Activated CD8-positive, alpha-beta T cell treated with anti-CD3 and anti-CD28 coated beads for 36 hours (primary cell): ENCODE measurements at regions not wholly inside any gene's neighbourhood (a gene's known extent, or its start where the extent isn't known, plus 50 kb on each side); places are given as distances from the start of the nearest gene placed in this dataset.
"Not testable (repeated sequence)": the region's sequence is repeated elsewhere in the genome, so short reads cannot be mapped to it uniquely, and the experiment has no call there.

Source experiments
- ATAC-seq: fragments of 200-7000 bp; cut with Tn5 transposase; one replicate; pipeline ENCODE4 v1.10.0; 2021; ENCODE audit warnings: mild to moderate bottlenecking, moderate library complexity
- CTCF ChIA-PET: fragments of 350-600 bp; sonication (Branson Sonifier 250); formaldehyde crosslinking; loops from one replicate; lab custom pipeline; 2021; ENCODE audit warnings: antibody characterized with exemption; lab: Charles Lee
- POLR2A ChIA-PET: fragments of 350-600 bp; sonication (Branson Sonifier 250); formaldehyde crosslinking; loops from one replicate; lab custom pipeline; 2021; ENCODE audit warnings: antibody characterized with exemption; lab: Charles Lee
- DNase-seq: peaks from one replicate; pipeline ENCODE4 v3.0.0-alpha.2; 2020
- H3K27ac Mint-ChIP-seq: one replicate; pipeline ENCODE4 v1.8.0; 2021; ENCODE audit warnings: mild to moderate bottlenecking, mixed read lengths
- H3K27me3 Mint-ChIP-seq: one replicate; pipeline ENCODE4 v1.8.0; 2021; ENCODE audit warnings: mixed read lengths
- H3K36me3 Mint-ChIP-seq: one replicate; pipeline ENCODE4 v1.8.0; 2021; ENCODE audit warnings: low read depth, mixed read lengths
- H3K4me1 Mint-ChIP-seq: one replicate; pipeline ENCODE4 v1.8.0; 2021; ENCODE audit warnings: low read depth, mixed read lengths
- H3K4me3 Mint-ChIP-seq: one replicate; pipeline ENCODE4 v1.8.0; 2021; ENCODE audit warnings: mild to moderate bottlenecking, moderate library complexity, mixed read lengths
- H3K9me3 Mint-ChIP-seq: one replicate; pipeline ENCODE4 v1.8.0; 2021; ENCODE audit warnings: mixed read lengths
- intact Hi-C: fragments of 100-400 bp; cut with micrococcal nuclease; formaldehyde crosslinking; loops from one replicate; pipeline ENCODE4 v1.10.0; 2022
- TF ChIP-seq, protein P1 (sequence below): fragments of 200-600 bp; IDR thresholded peaks from one replicate; pipeline ENCODE4 v1.8.0; 2022; ENCODE audit warnings: antibody characterized with exemption, mild to moderate bottlenecking

DNA sequence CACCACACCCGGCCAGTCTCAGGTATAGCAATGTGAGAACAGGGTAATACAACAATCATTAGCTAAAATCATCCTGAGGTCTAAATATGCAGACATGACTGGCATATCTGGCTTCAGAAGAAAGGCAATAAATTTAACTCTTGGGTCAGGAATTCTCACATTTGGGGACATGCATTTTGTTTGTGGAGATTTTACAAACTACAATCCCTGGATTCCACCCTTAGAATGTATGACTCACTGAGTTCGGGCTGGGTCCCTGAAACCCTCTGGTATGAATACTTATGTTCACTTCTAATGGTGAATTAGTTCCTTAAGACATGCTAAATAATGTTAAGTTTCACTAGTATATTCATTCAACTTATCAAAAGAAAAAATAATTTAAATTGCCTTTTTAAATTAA, 98.9 kb upstream of the HMGA2 start:
- intact Hi-C loops = no loop called here
- CTCF ChIA-PET = no interaction called here
- POLR2A ChIA-PET = no interaction called here

DNA sequence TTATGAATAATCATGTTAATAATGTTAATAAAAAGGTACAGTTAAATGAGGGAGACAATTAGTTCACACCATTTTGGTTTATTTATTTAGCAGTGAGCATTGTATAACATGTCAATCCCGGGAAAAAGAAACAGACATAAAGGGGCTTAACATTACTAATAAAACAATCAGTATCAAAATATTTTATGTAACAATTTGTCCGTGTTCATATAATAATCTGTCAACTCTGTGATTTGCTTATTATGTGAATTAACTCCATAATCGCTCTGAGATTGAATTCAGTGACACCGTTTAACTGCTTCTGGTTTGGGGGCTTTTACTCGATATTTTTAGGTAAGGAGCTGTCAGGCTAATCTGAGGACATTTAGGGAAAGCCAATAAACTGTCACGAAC, 95.8 kb upstream of the HMGA2 start:
- no peaks in the 10 kb centered on the region for H3K9me3 Mint-ChIP-seq
- H3K27ac Mint-ChIP-seq = no peak overlapping the region
- intact Hi-C loops = no loop called here
- peaks cover 50% of the 10 kb centered on the region for H3K27me3 Mint-ChIP-seq
- POLR2A ChIA-PET = interaction anchor here (0.7 kb wide), 1 partner anchor 602 kb away, joined by 3 read pairs; no protein-coding TSS in a partner anchor
- CTCF ChIA-PET = interaction anchor here (0.7 kb wide), 1 partner anchor 12 kb away, joined by 3 read pairs; no protein-coding TSS in a partner anchor
- H3K4me1 Mint-ChIP-seq = no peaks in the 10 kb centered on the region
- no peak overlapping the region for H3K4me3 Mint-ChIP-seq
- DNase-seq (no peak), ATAC-seq (no peak)
- TF ChIP-seq, protein P1, sequence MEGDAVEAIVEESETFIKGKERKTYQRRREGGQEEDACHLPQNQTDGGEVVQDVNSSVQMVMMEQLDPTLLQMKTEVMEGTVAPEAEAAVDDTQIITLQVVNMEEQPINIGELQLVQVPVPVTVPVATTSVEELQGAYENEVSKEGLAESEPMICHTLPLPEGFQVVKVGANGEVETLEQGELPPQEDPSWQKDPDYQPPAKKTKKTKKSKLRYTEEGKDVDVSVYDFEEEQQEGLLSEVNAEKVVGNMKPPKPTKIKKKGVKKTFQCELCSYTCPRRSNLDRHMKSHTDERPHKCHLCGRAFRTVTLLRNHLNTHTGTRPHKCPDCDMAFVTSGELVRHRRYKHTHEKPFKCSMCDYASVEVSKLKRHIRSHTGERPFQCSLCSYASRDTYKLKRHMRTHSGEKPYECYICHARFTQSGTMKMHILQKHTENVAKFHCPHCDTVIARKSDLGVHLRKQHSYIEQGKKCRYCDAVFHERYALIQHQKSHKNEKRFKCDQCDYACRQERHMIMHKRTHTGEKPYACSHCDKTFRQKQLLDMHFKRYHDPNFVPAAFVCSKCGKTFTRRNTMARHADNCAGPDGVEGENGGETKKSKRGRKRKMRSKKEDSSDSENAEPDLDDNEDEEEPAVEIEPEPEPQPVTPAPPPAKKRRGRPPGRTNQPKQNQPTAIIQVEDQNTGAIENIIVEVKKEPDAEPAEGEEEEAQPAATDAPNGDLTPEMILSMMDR = no peak
- no peaks in the 10 kb centered on the region for H3K36me3 Mint-ChIP-seq

More for the DNA sequence above, 98.9 kb upstream of the HMGA2 start:
- H3K4me3 Mint-ChIP-seq = no peak overlapping the region
- H3K27ac Mint-ChIP-seq = no peak overlapping the region
- no peak for ATAC-seq
- DNase-seq = no peak
- no peaks in the 10 kb centered on the region for H3K9me3 Mint-ChIP-seq
- TF ChIP-seq, protein P1 = no peak
- H3K36me3 Mint-ChIP-seq = no peaks in the 10 kb centered on the region
- no peaks in the 10 kb centered on the region for H3K4me1 Mint-ChIP-seq
- peaks cover 40% of the 10 kb centered on the region for H3K27me3 Mint-ChIP-seq

DNA sequence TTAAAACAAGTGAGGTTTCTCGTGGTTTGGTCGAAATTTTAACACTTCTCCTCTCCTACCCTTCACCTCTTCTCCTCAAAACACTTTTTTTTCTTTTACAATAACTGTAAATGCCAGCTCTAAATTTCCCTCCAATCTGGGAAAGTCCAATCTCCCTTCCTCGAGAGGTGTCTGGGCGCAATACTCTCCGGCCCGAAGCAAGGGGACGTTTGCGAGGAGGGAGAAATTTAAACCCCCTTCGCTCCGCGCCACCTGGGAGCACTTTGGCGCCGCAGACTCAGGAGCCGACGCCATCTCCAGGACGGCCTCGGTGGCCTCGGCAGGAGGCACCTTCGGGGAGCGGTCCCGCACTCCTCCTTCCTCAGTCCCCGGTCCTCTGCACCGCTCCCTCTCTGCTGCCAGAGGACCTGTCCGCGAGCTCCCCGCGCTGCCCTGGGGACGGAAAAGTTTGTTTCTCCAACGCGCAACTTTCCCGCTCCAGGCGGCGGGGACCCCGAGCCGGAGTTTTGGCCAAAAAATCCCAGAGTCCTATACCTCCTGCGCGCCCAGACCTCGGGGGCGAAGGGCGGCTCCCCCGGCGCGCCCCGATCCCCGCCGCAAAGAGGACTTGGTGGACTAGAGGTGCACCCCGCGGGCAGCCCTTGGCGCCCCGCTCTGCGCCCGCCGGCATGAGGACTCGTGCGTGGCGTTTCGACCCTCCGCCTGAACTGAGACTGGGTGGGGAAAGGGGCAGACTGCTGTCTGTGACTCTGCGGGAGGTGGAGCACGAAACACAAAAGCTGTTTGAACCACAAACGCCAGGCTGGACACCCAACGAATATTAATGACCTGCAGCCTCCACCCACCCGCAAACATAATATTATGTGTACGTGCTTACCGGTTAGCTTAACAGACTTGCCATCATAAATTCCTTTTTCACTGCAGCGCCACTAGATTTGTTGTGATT, 95.2 kb upstream of the HMGA2 start:
- Mint-ChIP-seq H3K36me3 (no peaks in the 10 kb centered on the region), H3K4me1 (no peaks in the 10 kb centered on the region), H3K4me3 (no peak overlapping the region), H3K27ac (no peak overlapping the region), H3K9me3 (no peaks in the 10 kb centered on the region), H3K27me3 (peaks cover 48% of the 10 kb centered on the region)
- POLR2A ChIA-PET = interaction anchor here (0.7 kb wide), 1 partner anchor 601 kb away, joined by 3 read pairs; no protein-coding TSS in a partner anchor
- no peak for DNase-seq
- TF ChIP-seq, protein P1 = no peak
- peak; percentile 30 for ATAC-seq
- intact Hi-C loops = no loop called here
- CTCF ChIA-PET = interaction anchor here (0.7 kb wide), 1 partner anchor 11 kb away, joined by 3 read pairs; no protein-coding TSS in a partner anchor

DNA sequence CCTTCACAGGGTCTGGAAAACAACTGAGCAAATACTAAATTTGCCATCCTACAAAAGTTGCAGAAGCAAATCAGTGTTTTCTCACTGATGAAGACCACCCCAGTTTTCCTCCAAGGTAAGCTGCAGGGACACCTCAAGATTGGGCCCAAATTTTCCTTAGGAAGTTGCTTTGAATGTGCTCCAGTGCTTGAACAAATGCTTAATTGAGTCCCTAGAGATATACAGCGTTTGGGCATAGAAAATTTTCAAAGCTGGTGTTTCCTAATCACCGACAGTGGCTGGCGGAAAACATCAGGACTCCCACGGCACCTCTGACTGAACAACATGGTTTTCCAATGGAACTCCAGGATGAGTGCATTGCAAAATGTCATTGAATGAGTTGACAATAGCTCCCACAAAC, 92.5 kb upstream of the HMGA2 start:
- POLR2A ChIA-PET = no interaction called here
- Mint-ChIP-seq H3K27ac (no peak overlapping the region), H3K4me3 (no peak overlapping the region), H3K4me1 (no peaks in the 10 kb centered on the region), H3K36me3 (no peaks in the 10 kb centered on the region), H3K9me3 (no peaks in the 10 kb centered on the region), H3K27me3 (peaks cover 44% of the 10 kb centered on the region)
- intact Hi-C loops = no loop called here
- DNase-seq (no peak), ATAC-seq (no peak)
- CTCF ChIA-PET = interaction anchor here (1.1 kb wide), 1 partner anchor 9 kb away, joined by 3 read pairs; no protein-coding TSS in a partner anchor
- TF ChIP-seq, protein P1 = no peak

DNA sequence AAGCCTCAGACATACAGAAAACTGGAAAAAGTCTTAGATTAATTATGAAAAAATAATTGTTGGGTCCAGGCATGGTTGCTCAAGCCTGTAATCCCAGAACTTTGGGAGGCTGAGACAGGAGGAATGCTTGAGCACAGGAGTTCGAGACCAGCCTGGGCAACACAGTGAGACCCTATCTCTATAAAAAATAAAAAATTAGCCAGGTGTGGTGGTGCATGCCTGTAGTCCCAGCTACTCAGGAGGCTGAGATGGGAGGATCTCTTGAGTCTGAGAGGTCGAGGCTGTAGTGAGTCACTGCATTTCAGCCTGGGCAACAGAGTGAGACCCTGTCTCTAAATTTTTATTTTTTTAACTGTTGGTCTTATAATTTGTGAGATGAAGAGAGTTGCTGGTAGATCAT, 90.6 kb upstream of the HMGA2 start:
- H3K36me3 Mint-ChIP-seq, POLR2A ChIA-PET, DNase-seq, H3K27ac Mint-ChIP-seq, H3K4me3 Mint-ChIP-seq, H3K9me3 Mint-ChIP-seq, ATAC-seq, intact Hi-C loops, H3K4me1 Mint-ChIP-seq, CTCF ChIA-PET: not testable (repeated sequence)
- H3K27me3 Mint-ChIP-seq = peaks cover 35% of the 10 kb centered on the region
